ENCODE measurements at regions not wholly inside any gene's neighbourhood (a gene's known extent, or its start where the extent isn't known, plus 50 kb on each side); places are given as distances from the start of the nearest gene placed in this dataset.

- no peak for TF ChIP-seq CTCF (IDR thresholded peaks at IDR 0.05)
- Histone ChIP-seq H3K36me3 (no peaks in the 10 kb centered on the region), H3K9me3 (no peaks in the 10 kb centered on the region), H3K4me1 (ENCODE audit: control insufficient read depth in 1 of 2, low read depth in 2 of 2) (no peaks in the 10 kb centered on the region), H3K27ac (no peak overlapping the region), H3K4me3 (no peak overlapping the region), H3K27me3 (replicated peaks; ENCODE audit: insufficient read depth) (no peaks in the 10 kb centered on the region)
- DNase-seq (ENCODE audit: low spot score) (no peak), ATAC-seq (ENCODE audit: insufficient number of reproducible peaks, low FRiP score, low read depth) (no peak)
These were observed 303.2 kb downstream of the ZWINT start for GRCh38 chr10:56057860-56058259.

- DNase-seq (ENCODE audit: low spot score) (no peak), ATAC-seq (ENCODE audit: insufficient number of reproducible peaks, low FRiP score, low read depth) (no peak)
- Histone ChIP-seq H3K36me3 (no peaks in the 10 kb centered on the region), H3K27me3 (replicated peaks; ENCODE audit: insufficient read depth) (no peaks in the 10 kb centered on the region), H3K9me3 (no peaks in the 10 kb centered on the region), H3K4me1 (ENCODE audit: control insufficient read depth in 1 of 2, low read depth in 2 of 2) (no peaks in the 10 kb centered on the region), H3K4me3 (no peak overlapping the region), H3K27ac (no peak overlapping the region)
- TF ChIP-seq CTCF (IDR thresholded peaks at IDR 0.05) = no peak
These were observed 325.6 kb downstream of the ZWINT start for GRCh38 chr10:56035489-56035888.

- TF ChIP-seq CTCF (IDR thresholded peaks at IDR 0.05) = no peak
These were observed 332.5 kb downstream of the ZWINT start for GRCh38 chr10:56028298-56029132.

GRCh38 chr10:56012101-56012500 lies 349.0 kb downstream of the ZWINT start:
- H3K9me3 ChIP-seq = no peaks in the 10 kb centered on the region
- TF ChIP-seq CTCF (IDR thresholded peaks at IDR 0.05) = no peak
- no peaks in the 10 kb centered on the region for H3K27me3 ChIP-seq (replicated peaks; ENCODE audit: insufficient read depth)
- DNase-seq (ENCODE audit: low spot score) (no peak), ATAC-seq (ENCODE audit: insufficient number of reproducible peaks, low FRiP score, low read depth) (no peak)
- H3K27ac ChIP-seq = no peak overlapping the region
- no peaks in the 10 kb centered on the region for H3K36me3 ChIP-seq
- no peaks in the 10 kb centered on the region for H3K4me1 ChIP-seq (ENCODE audit: control insufficient read depth in 1 of 2, low read depth in 2 of 2)
- H3K4me3 ChIP-seq = no peak overlapping the region

More at GRCh38 chr10:56028298-56029132, 332.5 kb downstream of the ZWINT start:
- Histone ChIP-seq H3K27me3 (replicated peaks; ENCODE audit: insufficient read depth) (no peaks in the 10 kb centered on the region), H3K36me3 (no peaks in the 10 kb centered on the region), H3K27ac (no peak overlapping the region), H3K9me3 (no peaks in the 10 kb centered on the region), H3K4me1 (ENCODE audit: control insufficient read depth in 1 of 2, low read depth in 2 of 2) (no peaks in the 10 kb centered on the region), H3K4me3 (no peak overlapping the region)
- no peak for ATAC-seq (ENCODE audit: insufficient number of reproducible peaks, low FRiP score, low read depth)
- DNase-seq (ENCODE audit: low spot score) = no peak

GRCh38 chr10:56003555-56003954 lies 357.5 kb downstream of the ZWINT start:
- ATAC-seq (ENCODE audit: insufficient number of reproducible peaks, low FRiP score, low read depth) = no peak
- H3K4me1 ChIP-seq (ENCODE audit: control insufficient read depth in 1 of 2, low read depth in 2 of 2) = no peaks in the 10 kb centered on the region
- no peak overlapping the region for H3K27ac ChIP-seq
- H3K4me3 ChIP-seq = no peak overlapping the region
- no peaks in the 10 kb centered on the region for H3K36me3 ChIP-seq
- no peak for DNase-seq (ENCODE audit: low spot score)
- no peaks in the 10 kb centered on the region for H3K27me3 ChIP-seq (replicated peaks; ENCODE audit: insufficient read depth)
- TF ChIP-seq CTCF (IDR thresholded peaks at IDR 0.05) = no peak
- no peaks in the 10 kb centered on the region for H3K9me3 ChIP-seq
